ENCODE measurements at regions not wholly inside any gene's neighbourhood (a gene's known extent, or its start where the extent isn't known, plus 50 kb on each side); places are given as distances from the start of the nearest gene placed in this dataset.

- TF ChIP-seq, protein P1, sequence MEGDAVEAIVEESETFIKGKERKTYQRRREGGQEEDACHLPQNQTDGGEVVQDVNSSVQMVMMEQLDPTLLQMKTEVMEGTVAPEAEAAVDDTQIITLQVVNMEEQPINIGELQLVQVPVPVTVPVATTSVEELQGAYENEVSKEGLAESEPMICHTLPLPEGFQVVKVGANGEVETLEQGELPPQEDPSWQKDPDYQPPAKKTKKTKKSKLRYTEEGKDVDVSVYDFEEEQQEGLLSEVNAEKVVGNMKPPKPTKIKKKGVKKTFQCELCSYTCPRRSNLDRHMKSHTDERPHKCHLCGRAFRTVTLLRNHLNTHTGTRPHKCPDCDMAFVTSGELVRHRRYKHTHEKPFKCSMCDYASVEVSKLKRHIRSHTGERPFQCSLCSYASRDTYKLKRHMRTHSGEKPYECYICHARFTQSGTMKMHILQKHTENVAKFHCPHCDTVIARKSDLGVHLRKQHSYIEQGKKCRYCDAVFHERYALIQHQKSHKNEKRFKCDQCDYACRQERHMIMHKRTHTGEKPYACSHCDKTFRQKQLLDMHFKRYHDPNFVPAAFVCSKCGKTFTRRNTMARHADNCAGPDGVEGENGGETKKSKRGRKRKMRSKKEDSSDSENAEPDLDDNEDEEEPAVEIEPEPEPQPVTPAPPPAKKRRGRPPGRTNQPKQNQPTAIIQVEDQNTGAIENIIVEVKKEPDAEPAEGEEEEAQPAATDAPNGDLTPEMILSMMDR (tag by site-specific recombination; IDR thresholded peaks at IDR 0.05), result no peak
- TF ChIP-seq ZNF391 (tag by site-specific recombination; IDR thresholded peaks at IDR 0.05; ENCODE audit: borderline replicate concordance, low read depth) (no peak), ZXDB (tag by site-specific recombination; IDR thresholded peaks at IDR 0.05) (no peak)
- TF ChIP-seq, protein P2, sequence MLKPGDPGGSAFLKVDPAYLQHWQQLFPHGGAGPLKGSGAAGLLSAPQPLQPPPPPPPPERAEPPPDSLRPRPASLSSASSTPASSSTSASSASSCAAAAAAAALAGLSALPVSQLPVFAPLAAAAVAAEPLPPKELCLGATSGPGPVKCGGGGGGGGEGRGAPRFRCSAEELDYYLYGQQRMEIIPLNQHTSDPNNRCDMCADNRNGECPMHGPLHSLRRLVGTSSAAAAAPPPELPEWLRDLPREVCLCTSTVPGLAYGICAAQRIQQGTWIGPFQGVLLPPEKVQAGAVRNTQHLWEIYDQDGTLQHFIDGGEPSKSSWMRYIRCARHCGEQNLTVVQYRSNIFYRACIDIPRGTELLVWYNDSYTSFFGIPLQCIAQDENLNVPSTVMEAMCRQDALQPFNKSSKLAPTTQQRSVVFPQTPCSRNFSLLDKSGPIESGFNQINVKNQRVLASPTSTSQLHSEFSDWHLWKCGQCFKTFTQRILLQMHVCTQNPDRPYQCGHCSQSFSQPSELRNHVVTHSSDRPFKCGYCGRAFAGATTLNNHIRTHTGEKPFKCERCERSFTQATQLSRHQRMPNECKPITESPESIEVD (tag by site-specific recombination; IDR thresholded peaks at IDR 0.05), result no peak
Measured at GRCh38 chr12:22979854-22980469, 355.0 kb downstream of the ETNK1 start.
